ENCODE measurements at regions not wholly inside any gene's neighbourhood (a gene's known extent, or its start where the extent isn't known, plus 50 kb on each side); places are given as distances from the start of the nearest gene placed in this dataset.

GRCh38 chr6:27674882-27675281 is 202.0 kb upstream of the ZNF184 start:
- Histone ChIP-seq H3K27me3 (ENCODE audit: insufficient read depth, low read length) (peaks cover 8% of the 10 kb centered on the region; the same call in 1 of the 2 replicates), H4K91ac (ENCODE audit: insufficient read length, low read depth, low read length) (no peak overlapping the region), H4K20me1 (ENCODE audit: control insufficient read depth, insufficient read depth, insufficient read length) (no peaks in the 10 kb centered on the region), H3K9ac (ENCODE audit: extremely low read depth, insufficient read length, low read length) (no peak overlapping the region), H2BK15ac (ENCODE audit: low read depth, low read length) (no peak overlapping the region), H2BK12ac (ENCODE audit: insufficient read length, low read depth, low read length) (no peak overlapping the region), H2BK120ac (ENCODE audit: low read depth, low read length, poor library complexity, severe bottlenecking) (no peak overlapping the region), H3K79me1 (ENCODE audit: insufficient read depth, low read depth, low read length, poor library complexity, severe bottlenecking) (no peaks in the 10 kb centered on the region), H3K4me1 (ENCODE audit: insufficient read depth, low read length) (no peaks in the 10 kb centered on the region), H2AK5ac (ENCODE audit: insufficient read length, low read length) (no peak overlapping the region), H3K4me2 (ENCODE audit: insufficient read depth, insufficient read length, low read length) (no peak overlapping the region), H3T11ph (ENCODE audit: low read length) (no peak overlapping the region), H3K79me2 (ENCODE audit: insufficient read depth, low read length) (no peaks in the 10 kb centered on the region), H4K5ac (ENCODE audit: insufficient read length, low read depth, low read length) (no peak overlapping the region), H3K9me3 (ENCODE audit: control insufficient read depth, low read depth, low read length) (no peaks in the 10 kb centered on the region), H3K18ac (ENCODE audit: insufficient read length, low read depth, low read length) (no peak overlapping the region), H3K14ac (ENCODE audit: insufficient read depth, low read length) (no peak overlapping the region), H2BK5ac (ENCODE audit: insufficient read length, low read length) (no peak overlapping the region), H3K4ac (ENCODE audit: low read depth, low read length) (no peak overlapping the region), H3K56ac (ENCODE audit: insufficient read length, low read depth, low read length) (no peak overlapping the region), H3K23ac (ENCODE audit: insufficient read length, low read depth, low read length) (no peak overlapping the region), H4K8ac (replicated peaks; ENCODE audit: insufficient read length, low read depth, low read length) (no peak overlapping the region), H3K23me2 (ENCODE audit: insufficient read length, low read depth, low read length, poor library complexity, severe bottlenecking) (peaks cover 17% of the 10 kb centered on the region), H2AFZ (ENCODE audit: low read length) (no peak overlapping the region), H2BK20ac (ENCODE audit: low read depth, low read length, poor library complexity, severe bottlenecking) (no peak overlapping the region), H3K27ac (ENCODE audit: insufficient read length, low read depth, low read length) (no peak overlapping the region)
- Mint-ChIP-seq H3K9me3 (peaks cover 0 to 4% of the 10 kb centered on the region in 2 experiments; a peak in 1 of 5 replicates), H3K27me3 (ENCODE audit: low read depth) (peaks cover 71% of the 10 kb centered on the region), H3K4me1 (peaks cover 14 to 24% of the 10 kb centered on the region in 2 experiments), H3K4me3 (no peak overlapping the region), H3K36me3 (ENCODE audit: insufficient read depth in 1 of 3, low read depth in 3 of 3) (no peaks in the 10 kb centered on the region; a peak in 1 of 7 replicates), H3K27ac (no peak overlapping the region)
- no peak for TF ChIP-seq CTCF (conservative IDR thresholded peaks at IDR 0.05)
- no peak for DNase-seq
- WGBS (ENCODE audit: extremely low coverage, insufficient read length, low lambda C conversion rate) = no CpG with 5 or more reads among the region's 9 CpGs
